CD4-positive, alpha-beta memory T cell (primary cell): ENCODE measurements at regions not wholly inside any gene's neighbourhood (a gene's known extent, or its start where the extent isn't known, plus 50 kb on each side); places are given as distances from the start of the nearest gene placed in this dataset.
A peak's percentile ranks its signal among the peaks of the same experiment; 100 is the strongest.

Experiments used
- CTCF ChIA-PET: fragments of 350-600 bp; sonication (Branson Sonifier 250); formaldehyde crosslinking; loops from one replicate; lab custom pipeline; 2021; ENCODE audit warnings: inconsistent platforms; ENCODE audit not compliant: partially characterized antibody; lab: Charles Lee
- POLR2A ChIA-PET: fragments of 350-600 bp; sonication (Branson Sonifier 250); formaldehyde crosslinking; loops from one replicate; lab custom pipeline; 2021; ENCODE audit not compliant: partially characterized antibody; lab: Charles Lee
- DNase-seq, 5 donors: peaks; one replicate each; pipeline versions ENCODE4 v3.0.0 to v3.0.0-alpha.2; 2020 to 2022; ENCODE audit warnings: mixed read lengths in 1 of 5
- H3K27ac ChIP-seq: one replicate; pipeline ENCODE4 v1.7.0; 2013; ENCODE audit warnings: low read depth, low read length
- H3K27me3 ChIP-seq: 2 replicates; pipeline ENCODE4 v1.7.0; 2013; ENCODE audit warnings: mild to moderate bottlenecking, low read length, moderate library complexity; ENCODE audit not compliant: insufficient read depth
- H3K36me3 ChIP-seq: 2 replicates; pipeline ENCODE4 v1.7.0; 2013; ENCODE audit warnings: mild to moderate bottlenecking, low read length, moderate library complexity; ENCODE audit not compliant: insufficient read depth
- H3K4me1 ChIP-seq: 2 replicates; pipeline ENCODE4 v1.7.0; 2013; ENCODE audit warnings: mild to moderate bottlenecking, low read length, moderate library complexity; ENCODE audit not compliant: insufficient read depth
- H3K4me3 ChIP-seq, 2 donors: one replicate each; pipeline ENCODE4 v1.7.0; 2013; ENCODE audit warnings: low read length in 2 of 2, mild to moderate bottlenecking in 1 of 2
- H3K9me3 ChIP-seq, 2 donors: one replicate each; pipeline ENCODE4 v1.7.0; 2013; ENCODE audit warnings: low read length in 2 of 2, control low read depth in 1 of 2; ENCODE audit not compliant: control insufficient read depth in 1 of 2
- H3K27ac Mint-ChIP-seq, 7 donors: one replicate each; pipeline ENCODE4 v1.8.0; 2020 to 2021; ENCODE audit warnings: mixed read lengths in 7 of 7, mild to moderate bottlenecking in 6 of 7, inconsistent platforms in 3 of 7, moderate library complexity in 3 of 7
- H3K27me3 Mint-ChIP-seq, 2 donors: one replicate each; pipeline ENCODE4 v1.8.0; 2020 to 2021; ENCODE audit warnings: mixed read lengths in 2 of 2
- H3K36me3 Mint-ChIP-seq, 2 donors: one replicate each; pipeline ENCODE4 v1.8.0; 2020 to 2021; ENCODE audit warnings: mixed read lengths in 2 of 2, inconsistent platforms in 1 of 2, mild to moderate bottlenecking in 1 of 2
- H3K4me1 Mint-ChIP-seq, 4 donors: one replicate each; pipeline ENCODE4 v1.8.0; 2020 to 2021; ENCODE audit warnings: mixed read lengths in 4 of 4, mild to moderate bottlenecking in 1 of 4
- H3K4me3 Mint-ChIP-seq, 8 donors: one replicate each; pipeline ENCODE4 v1.8.0; 2020 to 2021; ENCODE audit warnings: mixed read lengths in 8 of 8, mild to moderate bottlenecking in 7 of 8, moderate library complexity in 6 of 8, inconsistent platforms in 3 of 8
- H3K9me3 Mint-ChIP-seq, 8 donors: one replicate each; pipeline ENCODE4 v1.8.0; 2020 to 2021; ENCODE audit warnings: mixed read lengths in 8 of 8, mild to moderate bottlenecking in 5 of 8, inconsistent platforms in 3 of 8, moderate library complexity in 1 of 8
- intact Hi-C: fragments of 100-400 bp; cut with micrococcal nuclease; formaldehyde crosslinking; loops from one replicate; pipeline ENCODE4 v1.15.1; 2023

DNA sequence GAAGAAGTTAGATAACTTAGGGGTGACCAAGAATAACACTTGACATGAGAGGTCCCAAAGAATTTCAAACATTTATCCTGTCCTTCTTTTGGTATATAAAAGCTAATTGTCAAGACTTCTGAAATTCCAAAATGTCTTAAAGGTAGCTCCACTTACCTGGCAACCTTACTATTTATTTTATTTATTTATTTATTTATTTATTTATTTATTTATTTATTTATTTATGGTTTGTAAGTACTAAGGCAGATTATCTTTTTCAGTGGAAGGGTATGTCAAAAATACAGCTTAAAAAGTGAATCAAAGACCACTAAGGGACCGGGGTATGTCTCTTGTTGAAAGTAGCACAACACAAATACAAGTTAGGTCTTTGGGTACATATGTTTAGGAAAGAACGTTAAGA, 620.8 kb upstream of the B3GALT2 start:
- no peak overlapping the region for H3K27ac ChIP-seq
- H3K4me1 ChIP-seq: no peaks in the 10 kb centered on the region
- Mint-ChIP-seq H3K4me3 (no peak overlapping the region), H3K27ac (peak overlapping the region in 1 of 7 donors; percentile 40), H3K36me3 (peaks cover 0 to 3% of the 10 kb centered on the region in 2 donors), H3K27me3 (no peaks in the 10 kb centered on the region), H3K4me1 (peaks cover 0 to 3% (median 0%) of the 10 kb centered on the region in 4 donors), H3K9me3 (peaks cover 0 to 8% (median 3%) of the 10 kb centered on the region in 8 donors)
- H3K36me3 ChIP-seq: no peaks in the 10 kb centered on the region
- H3K27me3 ChIP-seq: no peaks in the 10 kb centered on the region
- intact Hi-C loops: no loop called here
- ChIA-PET POLR2A (interaction anchor here (1.0 kb wide), 1 partner anchor 319 kb away, joined by 3 read pairs; no protein-coding TSS in a partner anchor), CTCF (interaction anchor here (0.9 to 1.2 kb wide), 2 partner anchors 10 kb away, joined by 3 to 5 read pairs; no protein-coding TSS in a partner anchor)
- H3K9me3 ChIP-seq: no peaks in the 10 kb centered on the region
- H3K4me3 ChIP-seq: no peak overlapping the region
- DNase-seq: no peak

DNA sequence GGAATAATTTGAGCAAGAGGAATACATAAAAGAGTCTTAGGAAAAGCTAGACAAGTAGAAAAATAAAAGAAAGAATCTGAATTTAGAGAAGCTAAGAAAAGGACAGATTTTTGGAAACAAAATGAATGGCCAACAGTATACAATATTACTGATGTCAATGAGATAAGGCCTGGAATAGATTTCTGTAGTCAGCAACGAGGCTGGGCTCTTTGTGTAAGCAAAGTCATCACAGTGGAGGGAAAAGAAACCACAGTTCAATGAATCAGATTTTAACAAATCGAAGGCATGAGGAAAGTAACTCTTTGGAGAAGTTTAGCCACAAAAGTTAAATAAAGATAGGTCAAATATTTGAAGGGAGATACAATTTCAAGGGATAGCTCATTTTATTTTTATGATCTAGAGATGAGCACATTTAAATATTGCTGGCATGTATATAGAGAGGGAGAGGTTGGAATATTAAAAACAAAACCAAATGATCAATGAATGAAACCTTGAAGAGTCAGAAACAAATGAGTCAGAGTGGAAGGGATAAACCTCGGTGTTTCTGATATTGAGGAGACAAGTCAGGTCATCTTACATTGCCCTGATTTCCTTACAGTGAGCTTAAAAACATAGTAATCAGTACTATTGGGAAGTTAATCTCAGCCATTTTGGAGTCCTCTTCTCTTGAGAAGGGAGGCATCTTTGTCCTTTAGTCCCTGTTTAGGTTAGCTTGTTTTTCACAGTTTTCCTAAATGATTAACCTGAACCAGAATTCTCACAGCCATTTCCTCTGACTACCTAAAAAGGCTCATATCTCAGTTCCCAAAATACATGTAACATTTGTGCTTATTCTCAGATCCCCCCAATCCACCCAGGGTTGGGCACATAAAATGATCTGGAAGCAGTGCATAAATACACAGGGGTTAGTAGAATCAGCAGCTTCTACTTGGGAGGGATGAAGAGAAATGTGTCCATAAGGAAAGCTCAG, 620.0 kb upstream of the B3GALT2 start:
- H3K4me1 Mint-ChIP-seq: no peaks in the 10 kb centered on the region
- Histone ChIP-seq H3K36me3 (no peaks in the 10 kb centered on the region), H3K27me3 (no peaks in the 10 kb centered on the region), H3K4me3 (no peak overlapping the region), H3K27ac (no peak overlapping the region), H3K4me1 (no peaks in the 10 kb centered on the region), H3K9me3 (no peaks in the 10 kb centered on the region)
- POLR2A ChIA-PET: interaction anchor here (1.0 kb wide), 1 partner anchor 319 kb away, joined by 3 read pairs; no protein-coding TSS in a partner anchor
- no peaks in the 10 kb centered on the region for H3K27me3 Mint-ChIP-seq
- no peak for DNase-seq
- CTCF ChIA-PET: interaction anchor here (0.9 to 1.2 kb wide), 2 partner anchors 10 to 11 kb away, joined by 3 to 5 read pairs; no protein-coding TSS in a partner anchor
- H3K4me3 Mint-ChIP-seq: no peak overlapping the region
- H3K27ac Mint-ChIP-seq: peak overlapping the region in 1 of 7 donors; percentile 2
- H3K36me3 Mint-ChIP-seq: peaks cover 0 to 5% of the 10 kb centered on the region in 2 donors
- intact Hi-C loops: no loop called here
- H3K9me3 Mint-ChIP-seq: peaks cover 0 to 10% (median 3%) of the 10 kb centered on the region in 8 donors

DNA sequence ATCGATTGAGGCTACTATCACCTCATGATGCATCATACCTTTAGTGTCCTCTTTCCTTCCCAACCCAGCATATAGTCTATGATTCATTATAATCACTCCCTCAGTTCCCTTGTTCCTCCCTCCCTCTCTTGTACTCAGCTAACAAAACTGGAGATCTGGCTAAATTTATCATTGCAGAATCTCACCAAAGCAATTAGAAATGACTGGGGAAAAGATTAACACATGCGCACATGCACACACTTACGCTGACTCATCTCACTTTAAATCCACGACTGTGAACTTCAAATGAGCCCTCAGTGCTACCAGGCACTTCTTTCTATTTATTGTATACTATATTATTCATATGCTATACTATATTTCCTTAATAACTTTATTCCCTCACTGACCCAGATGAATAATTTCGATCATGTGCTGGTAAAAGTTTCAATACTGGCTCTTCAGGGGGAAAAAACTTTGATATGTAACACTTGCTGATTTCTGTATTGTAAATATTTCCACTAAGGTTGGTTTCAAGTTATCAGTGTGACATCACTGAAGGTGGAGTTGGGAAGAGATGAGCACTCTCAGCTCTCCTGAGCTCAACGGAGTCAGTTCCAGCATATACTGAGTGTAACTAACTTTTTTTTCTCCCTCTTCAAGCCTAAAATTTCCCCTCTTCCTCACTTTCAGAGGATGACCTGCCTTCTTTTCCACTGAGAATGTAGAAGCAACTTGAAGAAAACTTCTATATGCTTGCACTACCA, 613.7 kb upstream of the B3GALT2 start:
- H3K27ac Mint-ChIP-seq: peak overlapping the region in 2 of 7 donors; percentile 1 to 20
- no peaks in the 10 kb centered on the region for H3K27me3 Mint-ChIP-seq
- CTCF ChIA-PET: interaction anchor here (1.3 kb wide), 1 partner anchor 20 kb away, joined by 3 read pairs; no protein-coding TSS in a partner anchor
- H3K27me3 ChIP-seq: no peaks in the 10 kb centered on the region
- H3K4me1 Mint-ChIP-seq: peaks cover 0 to 6% (median under 1%) of the 10 kb centered on the region in 4 donors
- POLR2A ChIA-PET: no interaction called here
- H3K36me3 ChIP-seq: no peaks in the 10 kb centered on the region
- no peak overlapping the region for H3K27ac ChIP-seq
- no peak for DNase-seq
- peaks cover 0 to 9% of the 10 kb centered on the region in 2 donors for H3K36me3 Mint-ChIP-seq
- intact Hi-C loops: no loop called here
- peaks cover 0 to 12% (median 3%) of the 10 kb centered on the region in 8 donors for H3K9me3 Mint-ChIP-seq
- H3K4me3 Mint-ChIP-seq: no peak overlapping the region
- no peak overlapping the region for H3K4me3 ChIP-seq
- no peaks in the 10 kb centered on the region for H3K4me1 ChIP-seq
- H3K9me3 ChIP-seq: no peaks in the 10 kb centered on the region

DNA sequence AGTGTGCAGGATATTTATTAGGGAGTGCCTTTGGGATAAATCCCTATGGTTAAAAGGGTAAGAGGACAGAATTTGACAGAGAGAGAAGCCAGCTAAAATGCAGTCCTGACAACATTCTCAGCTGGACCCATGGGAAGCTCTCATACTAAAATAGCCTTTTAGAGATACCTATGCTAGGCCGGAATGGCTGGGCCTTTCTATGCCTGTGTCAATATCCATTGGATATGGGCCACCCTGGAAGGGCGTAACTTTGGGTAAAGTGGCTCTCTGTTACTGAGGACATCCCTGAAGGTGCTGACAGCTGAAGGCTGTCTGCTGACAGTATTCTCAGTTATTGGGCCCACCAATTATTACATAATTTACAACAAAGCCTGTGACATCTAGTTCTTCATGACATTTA, 613.0 kb upstream of the B3GALT2 start:
- H3K4me3 Mint-ChIP-seq: no peak overlapping the region
- H3K9me3 ChIP-seq: no peaks in the 10 kb centered on the region
- H3K4me1 ChIP-seq: no peaks in the 10 kb centered on the region
- H3K36me3 Mint-ChIP-seq: peaks cover 0 to 9% of the 10 kb centered on the region in 2 donors
- H3K27ac ChIP-seq: no peak overlapping the region
- H3K27me3 ChIP-seq: no peaks in the 10 kb centered on the region
- peaks cover 0 to 12% (median 3%) of the 10 kb centered on the region in 8 donors for H3K9me3 Mint-ChIP-seq
- no peak overlapping the region for H3K4me3 ChIP-seq
- H3K27me3 Mint-ChIP-seq: no peaks in the 10 kb centered on the region
- no peak for DNase-seq
- ChIA-PET CTCF (interaction anchor here (1.3 kb wide), 1 partner anchor 21 kb away, joined by 3 read pairs; no protein-coding TSS in a partner anchor), POLR2A (no interaction called here)
- no peak overlapping the region for H3K27ac Mint-ChIP-seq
- peaks cover 0 to 6% (median under 1%) of the 10 kb centered on the region in 4 donors for H3K4me1 Mint-ChIP-seq
- no peaks in the 10 kb centered on the region for H3K36me3 ChIP-seq
- intact Hi-C loops: no loop called here

DNA sequence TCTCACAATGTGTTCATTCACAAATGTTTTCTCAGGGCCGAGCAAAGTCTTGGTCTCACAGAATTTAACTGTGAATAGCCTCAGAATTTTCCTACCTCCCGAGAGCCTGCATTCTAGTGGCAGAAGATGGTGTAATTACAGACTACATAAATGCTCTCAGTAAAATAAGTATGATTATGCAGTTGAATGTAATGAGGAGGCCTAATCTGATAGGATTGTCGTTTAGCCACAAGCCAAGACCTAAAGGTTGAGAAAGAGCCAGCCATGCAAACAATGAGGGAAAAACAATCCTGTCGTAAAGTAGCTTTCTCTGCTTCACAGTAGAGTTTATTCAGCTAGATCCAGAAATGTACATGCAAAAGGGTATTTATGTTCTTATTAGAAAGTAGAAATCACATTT, 607.8 kb upstream of the B3GALT2 start:
- POLR2A ChIA-PET: no interaction called here
- peaks cover 0 to 4% of the 10 kb centered on the region in 2 donors for H3K36me3 Mint-ChIP-seq
- Histone ChIP-seq H3K4me3 (no peak overlapping the region), H3K36me3 (no peaks in the 10 kb centered on the region), H3K27ac (no peak overlapping the region), H3K9me3 (no peaks in the 10 kb centered on the region), H3K4me1 (no peaks in the 10 kb centered on the region), H3K27me3 (no peaks in the 10 kb centered on the region)
- no peaks in the 10 kb centered on the region for H3K27me3 Mint-ChIP-seq
- H3K9me3 Mint-ChIP-seq: peaks cover 0 to 6% (median 0%) of the 10 kb centered on the region in 8 donors
- CTCF ChIA-PET: no interaction called here
- intact Hi-C loops: no loop called here
- H3K27ac Mint-ChIP-seq: no peak overlapping the region
- no peak overlapping the region for H3K4me3 Mint-ChIP-seq
- peaks cover 0 to 3% (median 0%) of the 10 kb centered on the region in 4 donors for H3K4me1 Mint-ChIP-seq
- DNase-seq: no peak

DNA sequence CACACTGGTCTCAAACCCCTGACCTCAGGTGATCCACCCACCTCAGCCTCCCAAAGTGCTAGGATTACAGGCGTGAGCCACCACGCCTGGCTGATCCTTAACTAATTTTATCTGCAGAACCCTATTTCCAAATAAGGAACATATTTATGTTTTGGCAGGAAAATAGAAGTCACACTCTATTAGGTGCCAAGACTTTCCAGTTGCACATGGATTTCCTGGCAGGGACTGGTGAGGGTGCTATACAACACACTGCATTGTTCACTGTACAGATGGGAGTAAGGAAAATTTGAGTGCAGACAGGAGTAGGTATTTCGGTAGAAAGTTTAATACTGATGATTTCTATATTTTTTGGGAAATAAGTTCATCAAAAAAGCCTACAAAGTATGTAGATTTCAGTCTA, 605.3 kb upstream of the B3GALT2 start:
- DNase-seq: no peak
- intact Hi-C loops: no loop called here
- no peaks in the 10 kb centered on the region for H3K36me3 ChIP-seq
- H3K4me3 Mint-ChIP-seq: no peak overlapping the region
- POLR2A ChIA-PET: no interaction called here
- peaks cover 0 to 7% (median 2%) of the 10 kb centered on the region in 4 donors for H3K4me1 Mint-ChIP-seq
- no peak overlapping the region for H3K27ac ChIP-seq
- H3K27me3 Mint-ChIP-seq: no peaks in the 10 kb centered on the region
- peaks cover 0 to 4% of the 10 kb centered on the region in 2 donors for H3K36me3 Mint-ChIP-seq
- CTCF ChIA-PET: interaction anchor here (0.6 kb wide), 1 partner anchor 229 kb away, joined by 4 read pairs; no protein-coding TSS in a partner anchor
- H3K27ac Mint-ChIP-seq: no peak overlapping the region
- H3K4me1 ChIP-seq: no peaks in the 10 kb centered on the region
- peaks cover 0 to 6% (median 0%) of the 10 kb centered on the region in 8 donors for H3K9me3 Mint-ChIP-seq
- H3K27me3 ChIP-seq: no peaks in the 10 kb centered on the region
- no peaks in the 10 kb centered on the region for H3K9me3 ChIP-seq
- H3K4me3 ChIP-seq: no peak overlapping the region
